ENCODE measurements at regions not wholly inside any gene's neighbourhood (a gene's known extent, or its start where the extent isn't known, plus 50 kb on each side); places are given as distances from the start of the nearest gene placed in this dataset.
A peak's percentile ranks its signal among the peaks of the same experiment; 100 is the strongest.

DNA sequence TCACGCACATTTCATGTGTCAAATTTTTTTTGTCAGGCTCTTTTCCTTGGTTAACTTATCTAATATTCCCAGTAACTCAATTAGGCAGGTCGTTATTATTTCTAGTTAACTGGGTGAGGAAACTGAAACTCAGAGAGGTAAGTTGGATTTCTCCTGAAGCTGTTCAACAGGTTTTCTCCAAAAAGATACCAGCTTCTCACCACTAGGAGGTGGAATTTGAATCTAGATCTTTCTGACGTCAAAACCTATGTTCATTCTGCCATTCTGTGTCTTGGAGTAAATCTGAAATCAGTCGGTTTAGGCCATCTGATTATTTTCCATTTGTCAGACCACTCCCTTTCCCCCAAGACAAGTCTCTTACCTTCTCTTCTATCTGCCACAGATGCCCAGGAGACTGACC lies 572.9 kb downstream of the ACTL7B start:
- Histone ChIP-seq H4K20me1 (replicated peaks; ENCODE audit: insufficient read depth) (no peaks in the 10 kb centered on the region), H3K4me1 (ENCODE audit: insufficient read depth) (no peaks in the 10 kb centered on the region), H3K4me3 (no peak overlapping the region), H3K9me2 (ENCODE audit: insufficient read depth) (no peaks in the 10 kb centered on the region), H3K79me2 (replicated peaks; ENCODE audit: insufficient read depth) (no peaks in the 10 kb centered on the region), H3K27ac (ENCODE audit: low read depth) (no peak overlapping the region), H3K36me3 (ENCODE audit: insufficient read depth) (no peaks in the 10 kb centered on the region), H3K4me2 (no peak overlapping the region), H3K27me3 (ENCODE audit: insufficient read depth) (no peaks in the 10 kb centered on the region), H2AFZ (0 out of 2 replicates have a peak overlapping the region, but pooled peaks have one; percentile 24), H3F3A (replicated peaks; ENCODE audit: low read depth) (no peaks in the 10 kb centered on the region)
- no peak overlapping the region for H3K27ac Mint-ChIP-seq
- no peaks in the 10 kb centered on the region for H3K36me3 Mint-ChIP-seq (ENCODE audit: low read depth)
- no peak overlapping the region for H3K4me3 Mint-ChIP-seq
- H3K27me3 Mint-ChIP-seq (ENCODE audit: insufficient read depth, low read depth, poor library complexity): no peaks in the 10 kb centered on the region
- H3K9me3 Mint-ChIP-seq: no peaks in the 10 kb centered on the region; the same call in 2 of the 3 replicates
- DNase-seq (ENCODE audit: low spot score) (peak; percentile 60), ATAC-seq (no peak)
- no peak for TF ChIP-seq EZH2 (IDR thresholded peaks at IDR 0.05; ENCODE audit: low read depth, unreplicated experiment)
- TF ChIP-seq, protein P1, sequence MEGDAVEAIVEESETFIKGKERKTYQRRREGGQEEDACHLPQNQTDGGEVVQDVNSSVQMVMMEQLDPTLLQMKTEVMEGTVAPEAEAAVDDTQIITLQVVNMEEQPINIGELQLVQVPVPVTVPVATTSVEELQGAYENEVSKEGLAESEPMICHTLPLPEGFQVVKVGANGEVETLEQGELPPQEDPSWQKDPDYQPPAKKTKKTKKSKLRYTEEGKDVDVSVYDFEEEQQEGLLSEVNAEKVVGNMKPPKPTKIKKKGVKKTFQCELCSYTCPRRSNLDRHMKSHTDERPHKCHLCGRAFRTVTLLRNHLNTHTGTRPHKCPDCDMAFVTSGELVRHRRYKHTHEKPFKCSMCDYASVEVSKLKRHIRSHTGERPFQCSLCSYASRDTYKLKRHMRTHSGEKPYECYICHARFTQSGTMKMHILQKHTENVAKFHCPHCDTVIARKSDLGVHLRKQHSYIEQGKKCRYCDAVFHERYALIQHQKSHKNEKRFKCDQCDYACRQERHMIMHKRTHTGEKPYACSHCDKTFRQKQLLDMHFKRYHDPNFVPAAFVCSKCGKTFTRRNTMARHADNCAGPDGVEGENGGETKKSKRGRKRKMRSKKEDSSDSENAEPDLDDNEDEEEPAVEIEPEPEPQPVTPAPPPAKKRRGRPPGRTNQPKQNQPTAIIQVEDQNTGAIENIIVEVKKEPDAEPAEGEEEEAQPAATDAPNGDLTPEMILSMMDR (conservative IDR thresholded peaks at IDR 0.05; ENCODE audit: low read depth in 2 of 2): peak; percentile 52 to 56
- H3K4me1 Mint-ChIP-seq: no peaks in the 10 kb centered on the region

DNA sequence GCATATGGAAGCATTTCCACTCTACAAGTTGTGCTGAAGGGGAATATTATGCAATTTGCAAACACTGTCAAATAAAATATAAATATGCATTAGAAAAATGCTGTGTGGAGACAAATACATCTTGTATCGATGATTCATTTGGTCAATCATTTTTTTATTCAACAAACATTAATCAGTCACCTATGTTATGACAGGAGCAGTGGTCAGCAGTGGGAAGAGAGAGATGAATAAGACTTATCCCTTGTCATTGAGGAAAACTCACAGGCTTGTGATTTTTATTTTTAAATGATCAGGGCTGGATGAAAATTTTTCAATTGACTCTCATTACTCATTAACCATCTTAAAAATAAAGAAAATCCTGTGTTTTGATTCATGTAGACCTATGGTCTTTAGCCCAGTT lies 574.1 kb downstream of the ACTL7B start:
- Histone ChIP-seq H3K27me3 (ENCODE audit: insufficient read depth) (no peaks in the 10 kb centered on the region), H3K36me3 (ENCODE audit: insufficient read depth) (no peaks in the 10 kb centered on the region), H3K27ac (ENCODE audit: low read depth) (no peak overlapping the region), H3K9me2 (ENCODE audit: insufficient read depth) (no peaks in the 10 kb centered on the region), H3F3A (replicated peaks; ENCODE audit: low read depth) (no peaks in the 10 kb centered on the region), H3K4me1 (ENCODE audit: insufficient read depth) (no peaks in the 10 kb centered on the region), H3K79me2 (replicated peaks; ENCODE audit: insufficient read depth) (no peaks in the 10 kb centered on the region), H2AFZ (no peak overlapping the region), H3K4me3 (no peak overlapping the region), H4K20me1 (replicated peaks; ENCODE audit: insufficient read depth) (no peaks in the 10 kb centered on the region), H3K4me2 (no peak overlapping the region)
- Mint-ChIP-seq H3K27ac (no peak overlapping the region), H3K4me1 (no peaks in the 10 kb centered on the region), H3K36me3 (ENCODE audit: low read depth) (no peaks in the 10 kb centered on the region), H3K27me3 (ENCODE audit: insufficient read depth, low read depth, poor library complexity) (no peaks in the 10 kb centered on the region), H3K4me3 (no peak overlapping the region), H3K9me3 (no peaks in the 10 kb centered on the region; the same call in 2 of the 3 replicates)
- ATAC-seq (no peak), DNase-seq (ENCODE audit: low spot score) (no peak)
- TF ChIP-seq STAT1 (IDR thresholded peaks at IDR 0.05; ENCODE audit: unreplicated experiment) (no peak), JUNB (IDR thresholded peaks at IDR 0.05; ENCODE audit: unreplicated experiment) (no peak), EZH2 (IDR thresholded peaks at IDR 0.05; ENCODE audit: low read depth, unreplicated experiment) (no peak), EZH2phosphoT487 (IDR thresholded peaks at IDR 0.05; ENCODE audit: unreplicated experiment) (no peak), ZNF331 (CRISPR knock-in tag; IDR thresholded peaks at IDR 0.05; ENCODE audit: low read depth) (no peak), CREB1 (CRISPR knock-in tag; IDR thresholded peaks at IDR 0.05; ENCODE audit: low read depth) (no peak), ZNF114 (CRISPR knock-in tag; IDR thresholded peaks at IDR 0.05) (no peak)
- TF ChIP-seq, protein P2, sequence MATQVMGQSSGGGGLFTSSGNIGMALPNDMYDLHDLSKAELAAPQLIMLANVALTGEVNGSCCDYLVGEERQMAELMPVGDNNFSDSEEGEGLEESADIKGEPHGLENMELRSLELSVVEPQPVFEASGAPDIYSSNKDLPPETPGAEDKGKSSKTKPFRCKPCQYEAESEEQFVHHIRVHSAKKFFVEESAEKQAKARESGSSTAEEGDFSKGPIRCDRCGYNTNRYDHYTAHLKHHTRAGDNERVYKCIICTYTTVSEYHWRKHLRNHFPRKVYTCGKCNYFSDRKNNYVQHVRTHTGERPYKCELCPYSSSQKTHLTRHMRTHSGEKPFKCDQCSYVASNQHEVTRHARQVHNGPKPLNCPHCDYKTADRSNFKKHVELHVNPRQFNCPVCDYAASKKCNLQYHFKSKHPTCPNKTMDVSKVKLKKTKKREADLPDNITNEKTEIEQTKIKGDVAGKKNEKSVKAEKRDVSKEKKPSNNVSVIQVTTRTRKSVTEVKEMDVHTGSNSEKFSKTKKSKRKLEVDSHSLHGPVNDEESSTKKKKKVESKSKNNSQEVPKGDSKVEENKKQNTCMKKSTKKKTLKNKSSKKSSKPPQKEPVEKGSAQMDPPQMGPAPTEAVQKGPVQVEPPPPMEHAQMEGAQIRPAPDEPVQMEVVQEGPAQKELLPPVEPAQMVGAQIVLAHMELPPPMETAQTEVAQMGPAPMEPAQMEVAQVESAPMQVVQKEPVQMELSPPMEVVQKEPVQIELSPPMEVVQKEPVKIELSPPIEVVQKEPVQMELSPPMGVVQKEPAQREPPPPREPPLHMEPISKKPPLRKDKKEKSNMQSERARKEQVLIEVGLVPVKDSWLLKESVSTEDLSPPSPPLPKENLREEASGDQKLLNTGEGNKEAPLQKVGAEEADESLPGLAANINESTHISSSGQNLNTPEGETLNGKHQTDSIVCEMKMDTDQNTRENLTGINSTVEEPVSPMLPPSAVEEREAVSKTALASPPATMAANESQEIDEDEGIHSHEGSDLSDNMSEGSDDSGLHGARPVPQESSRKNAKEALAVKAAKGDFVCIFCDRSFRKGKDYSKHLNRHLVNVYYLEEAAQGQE (IDR thresholded peaks at IDR 0.05; ENCODE audit: unreplicated experiment): no peak
- TF ChIP-seq, protein P3, sequence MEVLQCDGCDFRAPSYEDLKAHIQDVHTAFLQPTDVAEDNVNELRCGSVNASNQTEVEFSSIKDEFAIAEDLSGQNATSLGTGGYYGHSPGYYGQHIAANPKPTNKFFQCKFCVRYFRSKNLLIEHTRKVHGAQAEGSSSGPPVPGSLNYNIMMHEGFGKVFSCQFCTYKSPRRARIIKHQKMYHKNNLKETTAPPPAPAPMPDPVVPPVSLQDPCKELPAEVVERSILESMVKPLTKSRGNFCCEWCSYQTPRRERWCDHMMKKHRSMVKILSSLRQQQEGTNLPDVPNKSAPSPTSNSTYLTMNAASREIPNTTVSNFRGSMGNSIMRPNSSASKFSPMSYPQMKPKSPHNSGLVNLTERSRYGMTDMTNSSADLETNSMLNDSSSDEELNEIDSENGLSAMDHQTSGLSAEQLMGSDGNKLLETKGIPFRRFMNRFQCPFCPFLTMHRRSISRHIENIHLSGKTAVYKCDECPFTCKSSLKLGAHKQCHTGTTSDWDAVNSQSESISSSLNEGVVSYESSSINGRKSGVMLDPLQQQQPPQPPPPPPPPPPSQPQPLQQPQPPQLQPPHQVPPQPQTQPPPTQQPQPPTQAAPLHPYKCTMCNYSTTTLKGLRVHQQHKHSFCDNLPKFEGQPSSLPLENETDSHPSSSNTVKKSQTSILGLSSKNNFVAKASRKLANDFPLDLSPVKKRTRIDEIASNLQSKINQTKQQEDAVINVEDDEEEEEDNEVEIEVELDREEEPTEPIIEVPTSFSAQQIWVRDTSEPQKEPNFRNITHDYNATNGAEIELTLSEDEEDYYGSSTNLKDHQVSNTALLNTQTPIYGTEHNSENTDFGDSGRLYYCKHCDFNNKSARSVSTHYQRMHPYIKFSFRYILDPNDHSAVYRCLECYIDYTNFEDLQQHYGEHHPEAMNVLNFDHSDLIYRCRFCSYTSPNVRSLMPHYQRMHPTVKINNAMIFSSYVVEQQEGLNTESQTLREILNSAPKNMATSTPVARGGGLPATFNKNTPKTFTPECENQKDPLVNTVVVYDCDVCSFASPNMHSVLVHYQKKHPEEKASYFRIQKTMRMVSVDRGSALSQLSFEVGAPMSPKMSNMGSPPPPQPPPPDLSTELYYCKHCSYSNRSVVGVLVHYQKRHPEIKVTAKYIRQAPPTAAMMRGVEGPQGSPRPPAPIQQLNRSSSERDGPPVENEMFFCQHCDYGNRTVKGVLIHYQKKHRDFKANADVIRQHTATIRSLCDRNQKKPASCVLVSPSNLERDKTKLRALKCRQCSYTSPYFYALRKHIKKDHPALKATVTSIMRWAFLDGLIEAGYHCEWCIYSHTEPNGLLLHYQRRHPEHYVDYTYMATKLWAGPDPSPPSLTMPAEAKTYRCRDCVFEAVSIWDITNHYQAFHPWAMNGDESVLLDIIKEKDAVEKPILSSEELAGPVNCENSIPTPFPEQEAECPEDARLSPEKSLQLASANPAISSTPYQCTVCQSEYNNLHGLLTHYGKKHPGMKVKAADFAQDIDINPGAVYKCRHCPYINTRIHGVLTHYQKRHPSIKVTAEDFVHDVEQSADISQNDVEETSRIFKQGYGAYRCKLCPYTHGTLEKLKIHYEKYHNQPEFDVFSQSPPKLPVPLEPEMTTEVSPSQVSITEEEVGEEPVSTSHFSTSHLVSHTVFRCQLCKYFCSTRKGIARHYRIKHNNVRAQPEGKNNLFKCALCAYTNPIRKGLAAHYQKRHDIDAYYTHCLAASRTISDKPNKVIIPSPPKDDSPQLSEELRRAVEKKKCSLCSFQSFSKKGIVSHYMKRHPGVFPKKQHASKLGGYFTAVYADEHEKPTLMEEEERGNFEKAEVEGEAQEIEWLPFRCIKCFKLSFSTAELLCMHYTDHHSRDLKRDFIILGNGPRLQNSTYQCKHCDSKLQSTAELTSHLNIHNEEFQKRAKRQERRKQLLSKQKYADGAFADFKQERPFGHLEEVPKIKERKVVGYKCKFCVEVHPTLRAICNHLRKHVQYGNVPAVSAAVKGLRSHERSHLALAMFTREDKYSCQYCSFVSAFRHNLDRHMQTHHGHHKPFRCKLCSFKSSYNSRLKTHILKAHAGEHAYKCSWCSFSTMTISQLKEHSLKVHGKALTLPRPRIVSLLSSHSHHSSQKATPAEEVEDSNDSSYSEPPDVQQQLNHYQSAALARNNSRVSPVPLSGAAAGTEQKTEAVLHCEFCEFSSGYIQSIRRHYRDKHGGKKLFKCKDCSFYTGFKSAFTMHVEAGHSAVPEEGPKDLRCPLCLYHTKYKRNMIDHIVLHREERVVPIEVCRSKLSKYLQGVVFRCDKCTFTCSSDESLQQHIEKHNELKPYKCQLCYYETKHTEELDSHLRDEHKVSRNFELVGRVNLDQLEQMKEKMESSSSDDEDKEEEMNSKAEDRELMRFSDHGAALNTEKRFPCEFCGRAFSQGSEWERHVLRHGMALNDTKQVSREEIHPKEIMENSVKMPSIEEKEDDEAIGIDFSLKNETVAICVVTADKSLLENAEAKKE (CRISPR knock-in tag; IDR thresholded peaks at IDR 0.05): no peak

All from GM23338 (cell line).